ENCODE measurements at regions not wholly inside any gene's neighbourhood (a gene's known extent, or its start where the extent isn't known, plus 50 kb on each side); places are given as distances from the start of the nearest gene placed in this dataset.

DNA sequence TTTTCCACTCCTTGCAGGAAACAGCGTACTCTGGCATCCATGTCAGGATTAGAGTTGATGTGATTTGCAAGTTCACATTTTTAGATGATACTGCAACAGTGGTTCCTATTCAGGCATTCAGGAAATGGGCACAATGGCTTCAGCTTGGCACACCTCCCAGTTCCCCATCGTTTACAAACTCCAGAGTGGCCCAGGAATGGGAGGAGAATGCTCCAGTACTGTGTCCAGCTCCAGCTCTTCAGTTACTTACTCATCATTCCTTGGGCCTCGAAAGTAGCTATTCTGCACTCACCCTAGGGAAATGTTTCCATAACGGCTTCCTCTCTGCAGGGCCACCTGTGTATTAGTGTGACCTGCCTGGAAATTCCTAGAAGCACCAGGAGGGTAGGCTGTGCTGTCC is 239.7 kb upstream of the RGS6 start:
- TF ChIP-seq CTCF (conservative IDR thresholded peaks at IDR 0.05; ENCODE audit: low read depth, low read length): no peak
- TF ChIP-seq POLR2A (IDR thresholded peaks at IDR 0.05; ENCODE audit: low read depth, low read length): no peak
- TF ChIP-seq MAZ (IDR thresholded peaks at IDR 0.05; ENCODE audit: borderline replicate concordance, low read depth, low read length): no peak
- no peak for TF ChIP-seq SMC3 (IDR thresholded peaks at IDR 0.05; ENCODE audit: low read depth, low read length)
- no peak for TF ChIP-seq BHLHE40 (IDR thresholded peaks at IDR 0.05; ENCODE audit: low read depth, low read length)
- TF ChIP-seq USF2 (IDR thresholded peaks at IDR 0.05; ENCODE audit: low read depth, low read length): no peak
- TF ChIP-seq FOS (IDR thresholded peaks at IDR 0.05; ENCODE audit: low read depth, low read length): no peak
- TF ChIP-seq RAD21 (IDR thresholded peaks at IDR 0.05; ENCODE audit: low read length): no peak
